SK-N-SH treated with all-trans-retinoic acid at 6 μM for 48 hours (cell line): ENCODE measurements at regions not wholly inside any gene's neighbourhood (a gene's known extent, or its start where the extent isn't known, plus 50 kb on each side); places are given as distances from the start of the nearest gene placed in this dataset.

Experiments
- ARNTL ChIP-seq: fragments of 450-650 bp; formaldehyde crosslinking; IDR thresholded peaks from 2 replicates; pipeline ENCODE4 v1.5.0; 2020; ENCODE audit warnings: low read depth, mild to moderate bottlenecking, moderate library complexity, borderline replicate concordance
- CREB5 ChIP-seq: fragments of 250-450 bp; sonication (Bioruptor Pico); IDR thresholded peaks from 2 replicates; pipeline ENCODE4 v1.5.1; 2020; ENCODE audit warnings: low read depth, mild to moderate bottlenecking, moderate library complexity
- CSDC2 ChIP-seq: fragments of 250-450 bp; sonication (Bioruptor Pico); IDR thresholded peaks from 2 replicates; pipeline ENCODE4 v1.5.0; 2020; ENCODE audit warnings: mild to moderate bottlenecking, moderate library complexity
- CSRNP3 ChIP-seq: fragments of 250-450 bp; sonication (Bioruptor Pico); IDR thresholded peaks from 2 replicates; pipeline ENCODE4 v1.5.1; 2021; ENCODE audit warnings: mild to moderate bottlenecking, moderate library complexity
- GLIS3 ChIP-seq: fragments of 250-450 bp; sonication (Bioruptor Pico); IDR thresholded peaks from 2 replicates; pipeline ENCODE4 v1.5.0; 2020; ENCODE audit warnings: mild to moderate bottlenecking, moderate library complexity
- PATZ1 ChIP-seq: fragments of 250-450 bp; sonication (Bioruptor Pico); IDR thresholded peaks from 2 replicates; pipeline ENCODE4 v1.8.0; 2020; ENCODE audit warnings: mild to moderate bottlenecking, moderate library complexity, borderline replicate concordance
- PPARA ChIP-seq: fragments of 250-450 bp; sonication (Bioruptor Pico); IDR thresholded peaks from 2 replicates; pipeline ENCODE4 v1.5.0; 2020; ENCODE audit warnings: mild to moderate bottlenecking, borderline replicate concordance
- TCF4 ChIP-seq: fragments of 250-450 bp; sonication (Bioruptor Pico); IDR thresholded peaks from 2 replicates; pipeline ENCODE4 v1.8.0; 2021; ENCODE audit warnings: mild to moderate bottlenecking, moderate library complexity, borderline replicate concordance
- TOX ChIP-seq: fragments of 250-450 bp; sonication (Bioruptor Pico); IDR thresholded peaks from 2 replicates; pipeline ENCODE4 v1.8.0; 2021; ENCODE audit warnings: mild to moderate bottlenecking, moderate library complexity, borderline replicate concordance
- ZC3H10 ChIP-seq: fragments of 250-450 bp; sonication (Bioruptor Pico); IDR thresholded peaks from 2 replicates; pipeline ENCODE4 v1.5.1; 2021; ENCODE audit warnings: mild to moderate bottlenecking, moderate library complexity
- ZFP3 ChIP-seq: fragments of 250-450 bp; sonication (Bioruptor Pico); IDR thresholded peaks from 2 replicates; pipeline ENCODE4 v1.5.0; 2020; ENCODE audit warnings: mild to moderate bottlenecking, moderate library complexity
- ZNF565 ChIP-seq: fragments of 450-650 bp; formaldehyde crosslinking; conservative IDR thresholded peaks from 2 replicates; pipeline ENCODE4 v1.5.0; 2020; ENCODE audit warnings: low read depth, mild to moderate bottlenecking, moderate library complexity
- ZNF8 ChIP-seq: fragments of 450-650 bp; formaldehyde crosslinking; IDR thresholded peaks from 2 replicates; pipeline ENCODE4 v1.5.0; 2020; ENCODE audit warnings: mild to moderate bottlenecking, moderate library complexity

GRCh38 chr4:111847296-111848008 lies 297.8 kb upstream of the FAM241A start:
- TF ChIP-seq PATZ1 (CRISPR knock-in tag) (no peak), ARNTL (no peak), TOX (CRISPR knock-in tag) (no peak), ZC3H10 (CRISPR knock-in tag) (no peak), ZFP3 (CRISPR knock-in tag) (no peak), ZNF8 (CRISPR knock-in tag) (no peak), CSDC2 (CRISPR knock-in tag) (no peak), PPARA (CRISPR knock-in tag) (no peak), GLIS3 (CRISPR knock-in tag) (no peak), TCF4 (CRISPR knock-in tag) (no peak), CREB5 (no peak), ZNF565 (CRISPR knock-in tag) (no peak), CSRNP3 (no peak)
